Naive thymus-derived CD4-positive, alpha-beta T cell (primary cell): ENCODE measurements at regions not wholly inside any gene's neighbourhood (a gene's known extent, or its start where the extent isn't known, plus 50 kb on each side); places are given as distances from the start of the nearest gene placed in this dataset.
"Not testable (repeated sequence)": the region's sequence is repeated elsewhere in the genome, so short reads cannot be mapped to it uniquely, and the experiment has no call there.

Experiments
- ATAC-seq: fragments of 150-1000 bp; cut with Tn5 transposase; 2 replicates; pipeline ENCODE4 v1.10.0; 2021; ENCODE audit warnings: mild to moderate bottlenecking, moderate library complexity
- CTCF ChIA-PET: fragments of 350-600 bp; sonication (Branson Sonifier 250); formaldehyde crosslinking; loops from one replicate; lab custom pipeline; 2021; ENCODE audit warnings: antibody characterized with exemption; lab: Charles Lee
- POLR2A ChIA-PET: fragments of 350-600 bp; sonication (Branson Sonifier 250); formaldehyde crosslinking; loops from one replicate; lab custom pipeline; 2021; ENCODE audit warnings: antibody characterized with exemption, inconsistent platforms; lab: Charles Lee
- DNase-seq, 9 donors: peaks; one replicate each; pipeline versions ENCODE4 v3.0.0 to v3.0.0-alpha.2; 2020 to 2022; ENCODE audit warnings: mixed read lengths in 1 of 9
- H3K27ac ChIP-seq: one replicate; pipeline ENCODE4 v1.7.0; 2013; ENCODE audit warnings: mild to moderate bottlenecking, low read depth, low read length, moderate library complexity
- H3K27me3 ChIP-seq, 2 donors: one replicate each; pipeline ENCODE4 v1.7.0; 2013; ENCODE audit warnings: low read length in 2 of 2, mild to moderate bottlenecking in 2 of 2, moderate library complexity in 2 of 2; ENCODE audit not compliant: control insufficient read depth in 2 of 2, insufficient read depth in 2 of 2
- H3K36me3 ChIP-seq, 3 experiments: 1 replicate in 2 of 3; 2 replicates in 1 of 3; pipeline ENCODE4 v1.7.0; 2013; ENCODE audit warnings: low read length in 3 of 3, mild to moderate bottlenecking in 3 of 3, moderate library complexity in 1 of 3; ENCODE audit not compliant: insufficient read depth in 3 of 3, control insufficient read depth in 2 of 3
- H3K4me1 ChIP-seq, 2 donors: one replicate each; pipeline ENCODE4 v1.7.0; 2013; ENCODE audit warnings: low read length in 2 of 2, mild to moderate bottlenecking in 2 of 2, moderate library complexity in 1 of 2; ENCODE audit not compliant: control insufficient read depth in 2 of 2, insufficient read depth in 2 of 2
- H3K4me3 ChIP-seq: 2 replicates; pipeline ENCODE4 v1.7.0; 2013; ENCODE audit warnings: mild to moderate bottlenecking, low read length
- H3K9me3 ChIP-seq, 3 experiments: 1 replicate in 2 of 3; 2 replicates in 1 of 3; pipeline ENCODE4 v1.7.0; 2013; ENCODE audit warnings: low read length in 3 of 3; ENCODE audit not compliant: control insufficient read depth in 2 of 3
- H3K27ac Mint-ChIP-seq, 9 donors: one replicate each; pipeline ENCODE4 v1.8.0; 2020 to 2022; ENCODE audit warnings: mixed read lengths in 9 of 9, mild to moderate bottlenecking in 8 of 9, moderate library complexity in 5 of 9, inconsistent platforms in 2 of 9
- H3K27me3 Mint-ChIP-seq, 5 donors: one replicate each; pipeline ENCODE4 v1.8.0; 2021 to 2022; ENCODE audit warnings: mixed read lengths in 5 of 5, mild to moderate bottlenecking in 1 of 5
- H3K36me3 Mint-ChIP-seq, 5 donors: one replicate each; pipeline ENCODE4 v1.8.0; 2020 to 2022; ENCODE audit warnings: mixed read lengths in 5 of 5, mild to moderate bottlenecking in 3 of 5, inconsistent platforms in 1 of 5
- H3K4me1 Mint-ChIP-seq, 7 donors: one replicate each; pipeline ENCODE4 v1.8.0; 2020 to 2022; ENCODE audit warnings: mixed read lengths in 7 of 7, mild to moderate bottlenecking in 3 of 7, inconsistent platforms in 1 of 7
- H3K4me3 Mint-ChIP-seq, 10 donors: one replicate each; pipeline ENCODE4 v1.8.0; 2020 to 2022; ENCODE audit warnings: mild to moderate bottlenecking in 10 of 10, mixed read lengths in 10 of 10, moderate library complexity in 6 of 10, inconsistent platforms in 2 of 10
- H3K9me3 Mint-ChIP-seq, 11 donors: one replicate each; pipeline ENCODE4 v1.8.0; 2020 to 2022; ENCODE audit warnings: mixed read lengths in 11 of 11, mild to moderate bottlenecking in 4 of 11, inconsistent platforms in 1 of 11, moderate library complexity in 1 of 11
- intact Hi-C, 2 donors: fragments of 100-400 bp; cut with micrococcal nuclease; formaldehyde crosslinking; loops; one replicate each; pipeline ENCODE4 v1.15.1; 2023

DNA sequence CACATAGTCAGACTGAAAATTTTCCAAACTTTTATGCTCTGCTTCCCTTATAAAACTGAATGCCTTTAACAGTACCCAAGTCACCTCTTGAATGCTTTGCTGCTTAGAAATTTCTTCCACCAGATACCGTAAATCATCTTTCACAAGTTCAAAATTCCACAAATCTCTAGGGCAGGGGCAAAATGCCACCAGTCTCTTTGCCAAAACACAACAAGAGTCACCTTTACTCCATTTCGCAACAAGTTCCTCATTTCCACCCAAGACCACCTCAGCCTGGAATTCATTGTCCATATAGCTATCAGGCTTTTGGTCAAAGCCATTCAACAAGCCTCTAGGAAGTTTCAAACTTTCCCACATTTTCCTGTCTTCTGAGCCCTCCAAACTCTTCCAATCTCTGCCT is 221.6 kb upstream of the ONECUT1 start:
- H3K4me1 ChIP-seq, intact Hi-C loops, H3K4me1 Mint-ChIP-seq, H3K27me3 ChIP-seq, H3K27me3 Mint-ChIP-seq, H3K4me3 ChIP-seq, ATAC-seq, CTCF ChIA-PET, H3K36me3 Mint-ChIP-seq, POLR2A ChIA-PET, DNase-seq, H3K36me3 ChIP-seq, H3K4me3 Mint-ChIP-seq, H3K9me3 ChIP-seq, H3K27ac ChIP-seq, H3K27ac Mint-ChIP-seq, H3K9me3 Mint-ChIP-seq: not testable (repeated sequence)

DNA sequence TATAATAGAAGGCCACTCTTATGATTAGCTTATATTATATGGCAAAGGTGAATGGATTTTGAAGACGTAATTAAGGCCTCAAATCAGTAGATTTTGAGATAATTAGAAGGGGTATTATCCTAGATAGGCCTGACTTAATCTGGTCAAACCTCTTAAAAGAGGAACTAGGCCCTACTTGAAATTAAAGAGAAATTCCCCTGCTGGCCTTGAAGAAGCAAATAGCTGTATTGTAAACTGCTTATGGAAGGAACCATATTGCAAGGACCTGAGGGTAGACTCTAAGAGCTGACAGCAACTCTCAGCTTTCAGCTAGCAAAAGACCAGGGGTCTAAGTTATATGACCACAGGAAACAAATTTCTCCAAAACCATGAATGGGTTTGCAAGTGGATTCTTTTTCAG is 219.0 kb upstream of the ONECUT1 start:
- Histone ChIP-seq H3K36me3 (no peaks in the 10 kb centered on the region), H3K27me3 (no peaks in the 10 kb centered on the region), H3K4me3 (no peak overlapping the region), H3K4me1 (no peaks in the 10 kb centered on the region), H3K9me3 (no peaks in the 10 kb centered on the region), H3K27ac (no peak overlapping the region)
- Mint-ChIP-seq H3K9me3 (peaks cover 0 to 7% (median 2%) of the 10 kb centered on the region in 11 donors), H3K36me3 (no peaks in the 10 kb centered on the region), H3K27ac (no peak overlapping the region), H3K4me1 (peaks cover 0 to 2% (median 0%) of the 10 kb centered on the region in 7 donors), H3K4me3 (no peak overlapping the region), H3K27me3 (peaks cover 0 to 24% (median 13%) of the 10 kb centered on the region in 5 donors)
- intact Hi-C loops, result no loop called here
- ATAC-seq, result no peak
- DNase-seq, result no peak
- POLR2A ChIA-PET, result no interaction called here
- CTCF ChIA-PET, result no interaction called here

- H3K4me3 ChIP-seq, result no peak overlapping the region
- POLR2A ChIA-PET, result no interaction called here
- H3K27me3 Mint-ChIP-seq, result peaks cover 0 to 34% (median 26%) of the 10 kb centered on the region in 5 donors
- H3K9me3 Mint-ChIP-seq, result peaks cover 0 to 8% (median 3%) of the 10 kb centered on the region in 11 donors
- H3K4me1 ChIP-seq, result no peaks in the 10 kb centered on the region
- H3K36me3 Mint-ChIP-seq, result no peaks in the 10 kb centered on the region
- no peak overlapping the region for H3K27ac Mint-ChIP-seq
- no peak overlapping the region for H3K4me3 Mint-ChIP-seq
- no peaks in the 10 kb centered on the region for H3K9me3 ChIP-seq
- H3K27ac ChIP-seq, result no peak overlapping the region
- H3K36me3 ChIP-seq, result no peaks in the 10 kb centered on the region
- CTCF ChIA-PET, result interaction anchor here (0.6 kb wide), 1 partner anchor 1387 kb away, joined by 3 read pairs; no protein-coding TSS in a partner anchor
- H3K4me1 Mint-ChIP-seq, result no peaks in the 10 kb centered on the region
- ATAC-seq (no peak), DNase-seq (no peak)
- intact Hi-C loops, result no loop called here
- no peaks in the 10 kb centered on the region for H3K27me3 ChIP-seq
These were observed 210.3 kb upstream of the ONECUT1 start for GRCh38 chr15:53000409-53000808.

GRCh38 chr15:52997123-52997522 is 207.0 kb upstream of the ONECUT1 start:
- peaks cover 0 to 23% (median 15%) of the 10 kb centered on the region in 5 donors for H3K27me3 Mint-ChIP-seq
- no peak overlapping the region for H3K4me3 Mint-ChIP-seq
- DNase-seq (no peak), ATAC-seq (no peak)
- no peaks in the 10 kb centered on the region for H3K36me3 Mint-ChIP-seq
- intact Hi-C loops, result no loop called here
- H3K27ac Mint-ChIP-seq, result no peak overlapping the region
- H3K9me3 Mint-ChIP-seq, result peaks cover 0 to 38% (median 12%) of the 10 kb centered on the region in 11 donors
- Histone ChIP-seq H3K9me3 (no peaks in the 10 kb centered on the region), H3K27ac (no peak overlapping the region), H3K36me3 (no peaks in the 10 kb centered on the region), H3K27me3 (no peaks in the 10 kb centered on the region), H3K4me3 (no peak overlapping the region), H3K4me1 (no peaks in the 10 kb centered on the region)
- ChIA-PET CTCF (no interaction called here), POLR2A (no interaction called here)
- no peaks in the 10 kb centered on the region for H3K4me1 Mint-ChIP-seq

- Mint-ChIP-seq H3K36me3 (no peaks in the 10 kb centered on the region), H3K27me3 (peaks cover 0 to 28% (median 15%) of the 10 kb centered on the region in 5 donors), H3K4me3 (no peak overlapping the region), H3K27ac (no peak overlapping the region), H3K9me3 (peaks cover 0 to 46% (median 12%) of the 10 kb centered on the region in 11 donors), H3K4me1 (no peaks in the 10 kb centered on the region)
- no peaks in the 10 kb centered on the region for H3K4me1 ChIP-seq
- intact Hi-C loops, result no loop called here
- POLR2A ChIA-PET, result no interaction called here
- H3K36me3 ChIP-seq, result no peaks in the 10 kb centered on the region
- H3K4me3 ChIP-seq, result no peak overlapping the region
- DNase-seq (no peak), ATAC-seq (no peak)
- no peaks in the 10 kb centered on the region for H3K27me3 ChIP-seq
- no peak overlapping the region for H3K27ac ChIP-seq
- CTCF ChIA-PET, result no interaction called here
- no peaks in the 10 kb centered on the region for H3K9me3 ChIP-seq
These were observed 204.2 kb upstream of the ONECUT1 start for GRCh38 chr15:52994290-52994689.

- Histone ChIP-seq H3K4me1 (no peaks in the 10 kb centered on the region), H3K36me3 (no peaks in the 10 kb centered on the region), H3K27me3 (no peaks in the 10 kb centered on the region), H3K27ac (no peak overlapping the region), H3K9me3 (no peaks in the 10 kb centered on the region), H3K4me3 (no peak overlapping the region)
- intact Hi-C loops, result no loop called here
- H3K4me3 Mint-ChIP-seq, result no peak overlapping the region
- H3K27me3 Mint-ChIP-seq, result peaks cover 0 to 5% (median 2%) of the 10 kb centered on the region in 5 donors
- ATAC-seq (no peak), DNase-seq (no peak)
- peaks cover 0 to 3% (median 0%) of the 10 kb centered on the region in 7 donors for H3K4me1 Mint-ChIP-seq
- H3K36me3 Mint-ChIP-seq, result no peaks in the 10 kb centered on the region
- H3K27ac Mint-ChIP-seq, result no peak overlapping the region
- ChIA-PET POLR2A (interaction anchor here (0.6 kb wide), 1 partner anchor 24 kb away, joined by 3 read pairs; no protein-coding TSS in a partner anchor), CTCF (no interaction called here)
- H3K9me3 Mint-ChIP-seq, result no peaks in the 10 kb centered on the region
These were observed 194.4 kb upstream of the ONECUT1 start for GRCh38 chr15:52984507-52984906.

DNA sequence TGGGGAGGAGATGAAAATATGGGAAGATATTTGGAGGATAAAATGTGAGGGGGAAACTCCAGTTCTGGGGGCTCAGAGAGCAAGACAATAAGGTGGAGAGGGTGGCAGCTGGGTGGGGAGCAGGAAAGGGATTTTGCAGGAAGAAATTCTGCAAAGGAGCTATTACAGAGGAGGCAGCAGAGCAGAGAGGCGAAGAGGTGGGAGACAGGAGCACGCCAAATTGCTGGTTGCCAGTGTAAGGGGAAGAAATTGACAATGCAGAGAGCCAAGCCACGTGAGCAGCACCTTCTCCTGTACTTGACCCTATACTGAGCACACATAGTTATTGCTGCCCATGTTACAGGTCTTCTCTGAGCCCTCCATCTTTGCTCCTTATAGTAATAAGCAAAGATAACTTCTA is 190.3 kb upstream of the ONECUT1 start:
- Mint-ChIP-seq H3K4me1 (peaks cover 0 to 3% (median 0%) of the 10 kb centered on the region in 7 donors), H3K27ac (no peak overlapping the region), H3K27me3 (peaks cover 0 to 11% (median 0%) of the 10 kb centered on the region in 5 donors), H3K4me3 (no peak overlapping the region), H3K36me3 (no peaks in the 10 kb centered on the region), H3K9me3 (peaks cover 0 to 1% (median 0%) of the 10 kb centered on the region in 11 donors)
- H3K4me3 ChIP-seq, result no peak overlapping the region
- no peak overlapping the region for H3K27ac ChIP-seq
- intact Hi-C loops, result no loop called here
- H3K27me3 ChIP-seq, result no peaks in the 10 kb centered on the region
- H3K9me3 ChIP-seq, result no peaks in the 10 kb centered on the region
- DNase-seq (no peak), ATAC-seq (no peak)
- ChIA-PET POLR2A (no interaction called here), CTCF (no interaction called here)
- H3K36me3 ChIP-seq, result no peaks in the 10 kb centered on the region
- no peaks in the 10 kb centered on the region for H3K4me1 ChIP-seq
